ENCODE measurements at regions not wholly inside any gene's neighbourhood (a gene's known extent, or its start where the extent isn't known, plus 50 kb on each side); places are given as distances from the start of the nearest gene placed in this dataset.

- no peak for TF ChIP-seq POLR2A (IDR thresholded peaks at IDR 0.05)
- TF ChIP-seq CTCF (IDR thresholded peaks at IDR 0.05): no peak
Measured at GRCh38 chr20:47418069-47418757, 61.7 kb upstream of the ZMYND8 start.

GRCh38 chr20:47419953-47420514, 63.5 kb upstream of the ZMYND8 start:
- H3K4me1 ChIP-seq: peaks cover 0 to 5% (median 0%) of the 10 kb centered on the region in 4 donors
- no peaks in the 10 kb centered on the region for H3K9me3 ChIP-seq
- H3K4me3 ChIP-seq: no peak overlapping the region
- no peak overlapping the region for H3K27ac ChIP-seq
- H3K36me3 ChIP-seq: no peaks in the 10 kb centered on the region
- H3K27me3 ChIP-seq: no peaks in the 10 kb centered on the region
- TF ChIP-seq POLR2A (IDR thresholded peaks at IDR 0.05): no peak
- TF ChIP-seq CTCF (IDR thresholded peaks at IDR 0.05): no peak
- DNase-seq: no peak

More at GRCh38 chr20:47418069-47418757, 61.7 kb upstream of the ZMYND8 start:
- DNase-seq: no peak
- Histone ChIP-seq H3K9me3 (no peaks in the 10 kb centered on the region), H3K4me1 (peaks cover 0 to 14% (median 5%) of the 10 kb centered on the region in 4 donors), H3K4me3 (no peak overlapping the region), H3K27ac (no peak overlapping the region), H3K36me3 (no peaks in the 10 kb centered on the region), H3K27me3 (no peaks in the 10 kb centered on the region)

GRCh38 chr20:47421076-47421475, 64.6 kb upstream of the ZMYND8 start:
- peaks cover 0 to 4% (median 0%) of the 10 kb centered on the region in 4 donors for H3K4me1 ChIP-seq
- no peak overlapping the region for H3K27ac ChIP-seq
- H3K36me3 ChIP-seq: no peaks in the 10 kb centered on the region
- H3K9me3 ChIP-seq: no peaks in the 10 kb centered on the region
- TF ChIP-seq POLR2A (IDR thresholded peaks at IDR 0.05) (no peak), CTCF (IDR thresholded peaks at IDR 0.05) (no peak)
- H3K27me3 ChIP-seq: no peaks in the 10 kb centered on the region
- DNase-seq: no peak
- H3K4me3 ChIP-seq: no peak overlapping the region

DNA sequence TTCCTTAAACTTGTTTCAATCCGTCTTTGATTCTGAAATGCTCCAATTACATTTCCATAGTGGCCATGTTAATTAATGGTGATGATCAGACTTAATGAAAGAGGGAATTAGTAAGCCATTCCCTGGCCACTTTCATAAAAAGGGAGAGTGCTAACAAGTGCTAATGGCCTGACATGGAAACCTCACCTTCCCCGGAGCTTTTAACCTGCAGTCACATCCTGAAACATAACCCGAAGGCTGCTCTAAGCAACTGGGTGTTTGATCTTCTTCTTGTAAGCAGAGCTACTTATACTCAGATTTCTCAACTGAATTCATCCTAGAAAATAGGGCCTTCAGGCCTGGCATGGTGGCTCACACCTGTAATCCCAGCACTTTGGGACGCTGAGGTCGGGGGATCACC, 67.1 kb upstream of the ZMYND8 start:
- no peak for DNase-seq
- H3K36me3 ChIP-seq: no peaks in the 10 kb centered on the region
- no peaks in the 10 kb centered on the region for H3K4me1 ChIP-seq
- peaks cover 0 to 11% (median 4%) of the 10 kb centered on the region in 4 donors for H3K9me3 ChIP-seq
- H3K27me3 ChIP-seq: no peaks in the 10 kb centered on the region
- no peak overlapping the region for H3K27ac ChIP-seq
- no peak for TF ChIP-seq CTCF (IDR thresholded peaks at IDR 0.05)
- TF ChIP-seq POLR2A (IDR thresholded peaks at IDR 0.05): no peak
- H3K4me3 ChIP-seq: no peak overlapping the region

DNA sequence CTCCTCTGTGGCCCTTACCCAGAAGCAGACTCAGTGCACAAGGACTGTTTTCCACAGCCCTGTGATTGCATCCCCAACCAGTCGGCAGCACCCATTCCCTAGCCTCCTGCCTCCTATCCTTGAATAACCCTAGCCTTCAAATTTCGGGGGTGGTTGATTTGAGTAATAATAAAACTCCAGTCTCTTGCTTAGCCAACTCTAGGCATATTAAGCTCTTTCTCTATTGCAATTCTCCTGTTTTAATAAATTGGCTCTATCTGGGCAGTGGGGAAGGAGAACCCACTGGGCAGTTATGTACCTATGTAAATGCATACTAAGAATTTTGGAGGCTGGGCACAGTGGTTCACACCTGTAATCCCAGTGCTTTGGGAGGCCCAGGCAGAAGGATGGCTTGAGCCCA, 70.6 kb upstream of the ZMYND8 start:
- no peaks in the 10 kb centered on the region for H3K36me3 ChIP-seq
- H3K27me3 ChIP-seq: no peaks in the 10 kb centered on the region
- no peak overlapping the region for H3K4me3 ChIP-seq
- DNase-seq: no peak
- no peaks in the 10 kb centered on the region for H3K4me1 ChIP-seq
- no peak for TF ChIP-seq POLR2A (IDR thresholded peaks at IDR 0.05)
- TF ChIP-seq CTCF (IDR thresholded peaks at IDR 0.05): no peak
- H3K27ac ChIP-seq: no peak overlapping the region
- H3K9me3 ChIP-seq: peaks cover 0 to 11% (median 4%) of the 10 kb centered on the region in 4 donors
